GM23338 (cell line): ENCODE measurements at regions not wholly inside any gene's neighbourhood (a gene's known extent, or its start where the extent isn't known, plus 50 kb on each side); places are given as distances from the start of the nearest gene placed in this dataset.

ENCODE experiments used
- ATAC-seq: fragments of 200-7000 bp; cut with Tn5 transposase; 3 replicates; pipeline ENCODE4 v1.9.1; 2020
- DNase-seq: peaks from one replicate; pipeline ENCODE4 v3.0.0-alpha.2; 2015; ENCODE audit warnings: low spot score
- H2AFZ ChIP-seq: fragments of 200-600 bp; sonication (generic); 2 replicates; pipeline ENCODE4 v1.8.0; 2016; ENCODE audit warnings: antibody characterized with exemption, mild to moderate bottlenecking, moderate library complexity
- H3F3A ChIP-seq: fragments of 200-600 bp; sonication (generic); replicated peaks from 2 replicates; pipeline ENCODE4 v1.8.0; 2017; ENCODE audit warnings: antibody characterized with exemption, mixed run types, low read depth
- H3K27ac ChIP-seq: fragments of 200-600 bp; sonication (generic); 2 replicates; pipeline ENCODE4 v1.6.1; 2016; ENCODE audit warnings: low read depth
- H3K27me3 ChIP-seq: fragments of 200-600 bp; sonication (generic); 2 replicates; pipeline ENCODE4 v1.8.0; 2016; ENCODE audit warnings: mild to moderate bottlenecking, mixed run types, moderate library complexity; ENCODE audit not compliant: insufficient read depth
- H3K36me3 ChIP-seq: fragments of 200-600 bp; sonication (generic); 2 replicates; pipeline ENCODE4 v1.8.0; 2016; ENCODE audit warnings: mild to moderate bottlenecking; ENCODE audit not compliant: insufficient read depth
- H3K4me1 ChIP-seq: fragments of 200-600 bp; sonication (generic); 2 replicates; pipeline ENCODE4 v1.8.0; 2016; ENCODE audit warnings: mild to moderate bottlenecking, moderate library complexity; ENCODE audit not compliant: insufficient read depth
- H3K4me2 ChIP-seq: fragments of 200-600 bp; sonication (generic); 2 replicates; pipeline ENCODE4 v1.7.1; 2017; ENCODE audit warnings: mixed run types
- H3K4me3 ChIP-seq: fragments of 200-600 bp; sonication (generic); 2 replicates; pipeline ENCODE4 v1.6.1; 2016; ENCODE audit warnings: mixed run types
- H3K79me2 ChIP-seq: fragments of 200-600 bp; sonication (generic); replicated peaks from 2 replicates; pipeline ENCODE4 v1.8.0; 2017; ENCODE audit warnings: mild to moderate bottlenecking; ENCODE audit not compliant: insufficient read depth
- H3K9me2 ChIP-seq: fragments of 200-600 bp; sonication (generic); 2 replicates; pipeline ENCODE4 v1.8.0; 2017; ENCODE audit not compliant: insufficient read depth
- H4K20me1 ChIP-seq: fragments of 200-600 bp; sonication (generic); replicated peaks from 2 replicates; pipeline ENCODE4 v1.8.0; 2017; ENCODE audit warnings: mild to moderate bottlenecking; ENCODE audit not compliant: insufficient read depth
- H3K27ac Mint-ChIP-seq: 2 replicates; pipeline ENCODE4 v1.8.0; 2020; ENCODE audit warnings: inconsistent platforms, mild to moderate bottlenecking, moderate library complexity, mixed read lengths
- H3K27me3 Mint-ChIP-seq: 3 replicates; pipeline ENCODE4 v1.8.0; 2022; ENCODE audit warnings: low read depth, mild to moderate bottlenecking, moderate library complexity, mixed read lengths, inconsistent platforms; ENCODE audit not compliant: insufficient read depth, poor library complexity
- H3K36me3 Mint-ChIP-seq: 3 replicates; pipeline ENCODE4 v1.8.0; 2021; ENCODE audit warnings: low read depth, mild to moderate bottlenecking, inconsistent platforms, moderate library complexity, mixed read lengths
- H3K4me1 Mint-ChIP-seq: 3 replicates; pipeline ENCODE4 v1.8.0; 2020; ENCODE audit warnings: mild to moderate bottlenecking, inconsistent platforms, mixed read lengths
- H3K4me3 Mint-ChIP-seq: 3 replicates; pipeline ENCODE4 v1.8.0; 2021; ENCODE audit warnings: moderate library complexity, mild to moderate bottlenecking, inconsistent platforms, mixed read lengths
- H3K9me3 Mint-ChIP-seq: 3 replicates; pipeline ENCODE4 v1.8.0; 2020; ENCODE audit warnings: moderate library complexity, mild to moderate bottlenecking, inconsistent platforms, mixed read lengths
- CTCF ChIP-seq, 2 experiments: fragments of 200-600 bp in 1 of 2; sonication (generic) in 1 of 2; conservative IDR thresholded peaks; 2 replicates each; pipeline versions ENCODE4 v1.5.1 to v1.6.1; 2016 to 2017; ENCODE audit warnings: antibody characterized with exemption in 2 of 2, low read depth in 2 of 2, mild to moderate bottlenecking in 2 of 2, moderate library complexity in 1 of 2
- ETS1 ChIP-seq: IDR thresholded peaks from 2 replicates; pipeline ENCODE4 v1.6.1; 2016; ENCODE audit warnings: antibody characterized with exemption
- EZH2 ChIP-seq: fragments of 200-600 bp; sonication (generic); IDR thresholded peaks from one replicate; pipeline ENCODE4 v1.8.0; 2017; ENCODE audit warnings: antibody characterized with exemption, mild to moderate bottlenecking, low read depth; ENCODE audit not compliant: unreplicated experiment
- EZH2phosphoT487 ChIP-seq: fragments of 200-600 bp; sonication (generic); IDR thresholded peaks from one replicate; pipeline ENCODE4 v1.8.1; 2018; ENCODE audit warnings: antibody characterized with exemption; ENCODE audit not compliant: unreplicated experiment
- JUNB ChIP-seq: IDR thresholded peaks from one replicate; pipeline ENCODE4 v1.6.1; 2016; ENCODE audit warnings: antibody characterized with exemption; ENCODE audit not compliant: unreplicated experiment
- NANOG ChIP-seq: IDR thresholded peaks from 2 replicates; pipeline ENCODE4 v1.6.1; 2016; ENCODE audit warnings: antibody characterized with exemption, borderline replicate concordance
- POLR2AphosphoS5 ChIP-seq: IDR thresholded peaks from 2 replicates; pipeline ENCODE4 v1.6.1; 2016; ENCODE audit warnings: antibody characterized with exemption, low read depth
- REST ChIP-seq: IDR thresholded peaks from one replicate; pipeline ENCODE4 v1.6.1; 2018; ENCODE audit warnings: antibody characterized with exemption; ENCODE audit not compliant: unreplicated experiment
- STAT1 ChIP-seq: IDR thresholded peaks from one replicate; pipeline ENCODE4 v1.6.1; 2016; ENCODE audit warnings: antibody characterized with exemption; ENCODE audit not compliant: unreplicated experiment
- ZNF114 ChIP-seq: fragments of 250-450 bp; sonication (Bioruptor Pico); IDR thresholded peaks from 2 replicates; pipeline ENCODE4 v1.5.0; 2020; ENCODE audit warnings: mild to moderate bottlenecking, moderate library complexity
- ZNF331 ChIP-seq: fragments of 250-450 bp; sonication (Bioruptor Pico); IDR thresholded peaks from 2 replicates; pipeline ENCODE4 v1.5.0; 2020; ENCODE audit warnings: low read depth, mild to moderate bottlenecking, moderate library complexity

GRCh38 chr1:218925777-218926176 is 247.9 kb upstream of the LYPLAL1 start:
- H3K36me3 ChIP-seq = no peaks in the 10 kb centered on the region
- no peaks in the 10 kb centered on the region for H3K27me3 ChIP-seq
- no peak overlapping the region for H3K27ac ChIP-seq
- no peaks in the 10 kb centered on the region for H3K79me2 ChIP-seq
- H2AFZ ChIP-seq = no peak overlapping the region; the same call in 1 of the 2 replicates
- H3K4me1 ChIP-seq = no peaks in the 10 kb centered on the region
- Mint-ChIP-seq H3K27ac (0 out of 2 replicates have a peak overlapping the region, but pooled peaks have one; percentile 17), H3K4me3 (no peak overlapping the region), H3K36me3 (no peaks in the 10 kb centered on the region), H3K9me3 (no peaks in the 10 kb centered on the region), H3K27me3 (no peaks in the 10 kb centered on the region), H3K4me1 (peaks cover 7% of the 10 kb centered on the region)
- H3F3A ChIP-seq = no peaks in the 10 kb centered on the region
- TF ChIP-seq JUNB = no peak
- no peaks in the 10 kb centered on the region for H4K20me1 ChIP-seq
- DNase-seq = no peak
- no peak overlapping the region for H3K4me2 ChIP-seq
- ATAC-seq = peak; percentile 68; the same call in 2 of the 3 replicates
- no peaks in the 10 kb centered on the region for H3K9me2 ChIP-seq
- no peak overlapping the region for H3K4me3 ChIP-seq

GRCh38 chr1:218926631-218927030 is 247.0 kb upstream of the LYPLAL1 start:
- Histone ChIP-seq H3F3A (no peaks in the 10 kb centered on the region), H3K4me2 (no peak overlapping the region), H4K20me1 (no peaks in the 10 kb centered on the region), H3K79me2 (no peaks in the 10 kb centered on the region), H3K4me3 (no peak overlapping the region), H3K9me2 (no peaks in the 10 kb centered on the region), H3K4me1 (no peaks in the 10 kb centered on the region), H3K27me3 (no peaks in the 10 kb centered on the region), H3K27ac (no peak overlapping the region), H3K36me3 (no peaks in the 10 kb centered on the region), H2AFZ (no peak overlapping the region)
- Mint-ChIP-seq H3K36me3 (no peaks in the 10 kb centered on the region), H3K4me1 (peaks cover 7% of the 10 kb centered on the region), H3K27me3 (no peaks in the 10 kb centered on the region), H3K4me3 (no peak overlapping the region), H3K27ac (no peak overlapping the region), H3K9me3 (no peaks in the 10 kb centered on the region)
- ATAC-seq (no peak), DNase-seq (no peak)
- TF ChIP-seq CTCF (conservative IDR thresholded peaks at IDR 0.05; ENCODE audit: low read depth in 2 of 2) (no peak), JUNB (no peak), ZNF114 (no peak), ZNF331 (CRISPR knock-in tag) (no peak), NANOG (no peak), EZH2phosphoT487 (no peak), STAT1 (no peak), EZH2 (no peak), ETS1 (no peak), POLR2AphosphoS5 (no peak), REST (no peak)
